RWPE2 (cell line): ENCODE measurements at regions not wholly inside any gene's neighbourhood (a gene's known extent, or its start where the extent isn't known, plus 50 kb on each side); places are given as distances from the start of the nearest gene placed in this dataset.
"Not testable (repeated sequence)": the region's sequence is repeated elsewhere in the genome, so short reads cannot be mapped to it uniquely, and the experiment has no call there.

Experiments used
- ATAC-seq: fragments of 200-7000 bp; cut with Tn5 transposase; 3 replicates; pipeline ENCODE4 v1.9.1; 2021; ENCODE audit warnings: low read depth
- DNase-seq: peaks from one replicate; pipeline ENCODE4 v3.0.0-alpha.2; 2020; ENCODE audit warnings: low spot score
- H3K27ac ChIP-seq: fragments of 450-650 bp; 2 replicates; pipeline ENCODE4 v1.5.1; 2017; ENCODE audit warnings: mild to moderate bottlenecking; ENCODE audit not compliant: poor library complexity, severe bottlenecking
- H3K27me3 ChIP-seq: fragments of 250-450 bp; sonication (Bioruptor Pico); 2 replicates; pipeline ENCODE4 v1.5.1; 2021; ENCODE audit warnings: mild to moderate bottlenecking, moderate library complexity; ENCODE audit not compliant: insufficient read depth, poor library complexity, severe bottlenecking
- H3K36me3 ChIP-seq: fragments of 250-450 bp; sonication (Bioruptor Pico); 2 replicates; pipeline ENCODE4 v1.5.1; 2020; ENCODE audit warnings: low read depth, mild to moderate bottlenecking, moderate library complexity
- H3K4me1 ChIP-seq: fragments of 250-450 bp; sonication (Bioruptor Pico); 2 replicates; pipeline ENCODE4 v1.5.1; 2021; ENCODE audit warnings: mild to moderate bottlenecking, moderate library complexity; ENCODE audit not compliant: insufficient read depth, poor library complexity, severe bottlenecking
- H3K4me3 ChIP-seq: fragments of 250-450 bp; sonication (Bioruptor Pico); 2 replicates; pipeline ENCODE4 v1.5.1; 2021; ENCODE audit warnings: mild to moderate bottlenecking, moderate library complexity; ENCODE audit not compliant: severe bottlenecking
- H3K9me3 ChIP-seq: fragments of 250-450 bp; sonication (Bioruptor Pico); 2 replicates; pipeline ENCODE4 v1.5.1; 2021; ENCODE audit warnings: mild to moderate bottlenecking, moderate library complexity; ENCODE audit not compliant: severe bottlenecking
- TF ChIP-seq, protein P1 (sequence below): fragments of 450-650 bp; IDR thresholded peaks from one replicate; pipeline ENCODE4 v1.5.1; 2017; ENCODE audit warnings: mild to moderate bottlenecking, moderate library complexity; ENCODE audit not compliant: poor library complexity, severe bottlenecking

GRCh38 chrX:92270936-92271855, 492.0 kb downstream of the PCDH11X start:
- TF ChIP-seq, protein P1, sequence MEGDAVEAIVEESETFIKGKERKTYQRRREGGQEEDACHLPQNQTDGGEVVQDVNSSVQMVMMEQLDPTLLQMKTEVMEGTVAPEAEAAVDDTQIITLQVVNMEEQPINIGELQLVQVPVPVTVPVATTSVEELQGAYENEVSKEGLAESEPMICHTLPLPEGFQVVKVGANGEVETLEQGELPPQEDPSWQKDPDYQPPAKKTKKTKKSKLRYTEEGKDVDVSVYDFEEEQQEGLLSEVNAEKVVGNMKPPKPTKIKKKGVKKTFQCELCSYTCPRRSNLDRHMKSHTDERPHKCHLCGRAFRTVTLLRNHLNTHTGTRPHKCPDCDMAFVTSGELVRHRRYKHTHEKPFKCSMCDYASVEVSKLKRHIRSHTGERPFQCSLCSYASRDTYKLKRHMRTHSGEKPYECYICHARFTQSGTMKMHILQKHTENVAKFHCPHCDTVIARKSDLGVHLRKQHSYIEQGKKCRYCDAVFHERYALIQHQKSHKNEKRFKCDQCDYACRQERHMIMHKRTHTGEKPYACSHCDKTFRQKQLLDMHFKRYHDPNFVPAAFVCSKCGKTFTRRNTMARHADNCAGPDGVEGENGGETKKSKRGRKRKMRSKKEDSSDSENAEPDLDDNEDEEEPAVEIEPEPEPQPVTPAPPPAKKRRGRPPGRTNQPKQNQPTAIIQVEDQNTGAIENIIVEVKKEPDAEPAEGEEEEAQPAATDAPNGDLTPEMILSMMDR = no peak
- Histone ChIP-seq H3K4me1 (no peaks in the 10 kb centered on the region), H3K9me3 (no peaks in the 10 kb centered on the region), H3K4me3 (no peak overlapping the region), H3K36me3 (no peaks in the 10 kb centered on the region), H3K27me3 (no peaks in the 10 kb centered on the region), H3K27ac (no peak overlapping the region)
- DNase-seq (no peak), ATAC-seq (no peak)

- not testable (repeated sequence) for H3K27ac ChIP-seq, H3K4me1 ChIP-seq, ATAC-seq, DNase-seq, H3K4me3 ChIP-seq, H3K27me3 ChIP-seq, H3K9me3 ChIP-seq, H3K36me3 ChIP-seq
Observed at GRCh38 chrX:92278556-92278955, 499.4 kb downstream of the PCDH11X start.

DNA sequence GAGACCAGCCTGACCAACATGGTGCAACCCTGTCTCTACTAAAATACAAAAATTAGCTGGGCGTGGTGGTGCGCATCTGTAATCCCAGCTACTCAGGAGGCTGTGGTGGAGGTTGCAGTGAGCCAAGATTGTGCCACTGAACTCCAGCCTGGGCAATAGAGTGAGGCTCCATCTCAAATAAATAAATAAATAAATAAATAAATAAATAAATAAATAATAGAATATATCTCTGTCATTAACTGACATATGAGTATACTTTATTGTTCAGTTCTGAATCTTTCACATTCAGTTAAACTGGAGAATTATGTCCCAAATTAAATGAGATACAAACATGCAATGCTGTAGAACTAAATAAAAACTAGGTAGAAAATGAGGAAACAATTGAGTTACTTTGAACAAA, 501.2 kb downstream of the PCDH11X start:
- H3K9me3 ChIP-seq, H3K4me1 ChIP-seq, DNase-seq, H3K27me3 ChIP-seq, H3K36me3 ChIP-seq, ATAC-seq, H3K4me3 ChIP-seq, H3K27ac ChIP-seq: not testable (repeated sequence)

DNA sequence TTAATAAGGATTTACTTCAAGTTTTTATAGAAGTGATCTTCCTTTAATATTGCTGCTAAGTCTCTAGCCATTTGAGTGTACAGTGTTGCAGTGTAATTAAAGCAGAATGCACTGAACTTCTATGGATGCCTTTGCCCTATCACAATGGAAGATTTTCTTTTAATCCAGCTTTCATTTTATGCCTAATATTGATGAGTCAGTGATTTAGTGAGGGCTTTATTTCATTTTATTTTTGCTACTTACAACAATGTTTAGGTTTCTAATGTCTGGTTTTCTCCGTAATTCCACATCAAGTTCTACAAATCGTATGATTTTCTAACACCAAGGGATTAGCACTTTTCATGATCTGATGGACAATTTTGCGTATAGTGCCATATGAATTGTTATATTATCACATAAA, 504.1 kb downstream of the PCDH11X start:
- Histone ChIP-seq H3K4me1 (no peaks in the 10 kb centered on the region), H3K4me3 (no peak overlapping the region), H3K27ac (no peak overlapping the region), H3K9me3 (no peaks in the 10 kb centered on the region), H3K36me3 (no peaks in the 10 kb centered on the region), H3K27me3 (no peaks in the 10 kb centered on the region)
- ATAC-seq = no peak
- TF ChIP-seq, protein P1 = no peak
- DNase-seq = no peak

DNA sequence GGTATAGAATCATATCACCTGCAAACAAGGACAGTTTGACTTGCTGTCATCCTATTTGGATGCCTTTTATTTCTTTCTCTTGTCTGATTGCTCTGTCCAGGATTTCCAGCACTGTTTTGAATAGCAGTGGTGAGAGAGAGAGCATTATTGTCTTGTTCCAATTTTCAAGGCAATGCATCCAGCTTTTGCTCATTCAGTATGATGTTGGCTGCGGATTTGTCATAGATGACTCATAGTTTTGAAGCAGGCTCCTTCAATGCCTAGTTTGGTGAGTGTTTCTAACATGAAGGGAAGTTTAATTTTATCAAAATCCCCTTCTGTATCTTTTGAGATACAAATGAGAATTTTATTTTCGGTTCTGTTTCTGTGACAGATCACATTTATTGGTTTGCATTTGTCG, 518.9 kb downstream of the PCDH11X start:
- not testable (repeated sequence) for H3K36me3 ChIP-seq, H3K27ac ChIP-seq, H3K4me3 ChIP-seq, H3K27me3 ChIP-seq, H3K9me3 ChIP-seq, DNase-seq, H3K4me1 ChIP-seq, ATAC-seq

- not testable (repeated sequence) for H3K4me3 ChIP-seq, H3K27ac ChIP-seq, H3K36me3 ChIP-seq, ATAC-seq, H3K9me3 ChIP-seq, H3K27me3 ChIP-seq, DNase-seq, H3K4me1 ChIP-seq
Observed at GRCh38 chrX:92333194-92333593, 554.0 kb downstream of the PCDH11X start.

GRCh38 chrX:92351065-92351464, 571.9 kb downstream of the PCDH11X start:
- not testable (repeated sequence) for H3K36me3 ChIP-seq, H3K9me3 ChIP-seq, ATAC-seq, DNase-seq, H3K4me3 ChIP-seq, H3K27ac ChIP-seq, H3K4me1 ChIP-seq, H3K27me3 ChIP-seq
